GM18907 (cell line): ENCODE measurements at regions not wholly inside any gene's neighbourhood (a gene's known extent, or its start where the extent isn't known, plus 50 kb on each side); places are given as distances from the start of the nearest gene placed in this dataset.
A peak's percentile ranks its signal among the peaks of the same experiment; 100 is the strongest.
"Not testable (repeated sequence)": the region's sequence is repeated elsewhere in the genome, so short reads cannot be mapped to it uniquely, and the experiment has no call there.

ENCODE experiments used
- ATAC-seq: cut with Tn5 transposase; IDR thresholded peaks from one replicate; pipeline ENCODE4 v1.9.1; 2021; ENCODE audit warnings: mild to moderate bottlenecking, moderate library complexity; ENCODE audit not compliant: unreplicated experiment

GRCh38 chr7:35968140-35968940 is 167.5 kb downstream of the SEPTIN7 start:
- no peak for ATAC-seq

GRCh38 chr7:35969066-35969465 is 168.2 kb downstream of the SEPTIN7 start:
- ATAC-seq, result no peak

- no peak for ATAC-seq
Observed at GRCh38 chr7:35970458-35970857, 169.6 kb downstream of the SEPTIN7 start.

DNA sequence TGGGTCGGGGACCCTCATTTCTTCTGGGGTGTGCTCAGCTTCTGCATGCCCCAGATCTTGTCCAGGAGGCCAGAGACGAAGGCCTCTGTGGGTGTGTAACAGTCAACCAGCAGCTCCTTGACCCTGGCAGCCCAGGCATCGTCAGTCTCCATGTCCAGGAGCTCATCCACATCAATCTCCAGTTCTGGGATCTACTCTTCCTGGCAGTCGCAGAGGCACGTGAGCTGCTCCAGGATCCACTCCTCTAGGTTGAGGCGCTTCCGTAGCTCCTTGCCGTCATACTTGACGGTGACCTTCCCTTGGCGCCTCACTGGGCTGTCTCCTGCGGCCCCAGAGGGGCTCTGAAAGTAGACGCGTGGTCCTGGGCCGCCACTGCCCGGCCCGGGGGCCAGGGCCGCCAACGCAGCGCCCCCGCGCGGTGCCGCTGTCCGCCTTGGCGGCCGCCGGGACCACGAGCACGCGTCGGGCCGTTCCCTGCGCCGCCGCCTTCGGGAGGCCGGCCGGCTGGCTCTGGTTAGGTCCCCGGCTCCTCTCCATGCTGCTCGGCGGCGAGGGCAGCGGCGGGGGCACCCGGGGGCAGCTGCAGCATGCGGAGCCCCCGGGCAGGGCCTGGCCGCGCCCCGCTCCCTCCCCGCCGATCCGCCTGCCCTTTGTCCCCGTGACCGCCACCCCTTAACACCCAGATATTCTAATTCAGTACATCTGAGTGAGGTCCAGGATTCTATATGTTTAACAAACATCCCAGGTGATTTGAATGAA is 170.5 kb downstream of the SEPTIN7 start:
- ATAC-seq, result no peak

GRCh38 chr7:35975851-35976454 is 175.1 kb downstream of the SEPTIN7 start:
- peak; percentile 77 for ATAC-seq

DNA sequence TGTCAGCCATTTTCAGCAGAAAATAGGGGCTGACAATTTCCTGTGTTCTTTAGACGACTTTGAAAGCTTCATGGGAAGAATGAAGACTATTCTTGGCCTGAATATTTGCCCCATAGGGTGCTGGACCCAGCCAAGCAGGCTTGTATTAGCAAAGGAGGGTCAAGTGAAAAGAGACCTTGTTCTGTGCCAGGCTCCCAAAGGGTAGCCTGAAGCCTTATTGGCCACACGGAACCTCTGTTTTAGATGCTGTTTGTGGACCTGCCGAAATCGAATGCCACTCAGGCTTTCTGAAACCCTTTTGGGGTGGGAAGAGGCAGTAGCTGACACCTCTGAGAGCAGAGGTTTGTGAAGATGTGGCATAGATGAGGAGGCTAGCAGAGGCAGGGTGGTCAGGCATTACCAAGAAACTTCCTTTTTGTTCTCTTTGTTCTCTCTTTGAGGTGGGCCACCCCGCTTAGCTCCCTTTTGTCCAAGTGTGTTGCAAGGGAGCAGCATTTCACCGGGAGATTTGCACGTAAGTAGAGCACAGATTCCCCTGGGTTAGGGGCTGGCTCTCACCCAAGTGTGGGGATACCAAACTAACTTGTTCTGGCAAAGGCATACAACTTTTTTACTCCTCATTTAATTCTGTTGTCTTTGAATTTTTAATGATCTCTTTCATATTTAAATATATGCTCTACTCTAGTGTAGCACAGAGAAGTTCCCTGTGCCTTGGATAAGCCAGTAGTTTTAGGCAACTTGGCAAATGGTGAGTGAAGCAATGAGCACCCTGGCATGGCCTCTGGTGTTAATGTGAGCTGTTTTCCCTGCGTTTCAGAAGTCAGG is 174.0 kb upstream of the EEPD1 start:
- not testable (repeated sequence) for ATAC-seq

DNA sequence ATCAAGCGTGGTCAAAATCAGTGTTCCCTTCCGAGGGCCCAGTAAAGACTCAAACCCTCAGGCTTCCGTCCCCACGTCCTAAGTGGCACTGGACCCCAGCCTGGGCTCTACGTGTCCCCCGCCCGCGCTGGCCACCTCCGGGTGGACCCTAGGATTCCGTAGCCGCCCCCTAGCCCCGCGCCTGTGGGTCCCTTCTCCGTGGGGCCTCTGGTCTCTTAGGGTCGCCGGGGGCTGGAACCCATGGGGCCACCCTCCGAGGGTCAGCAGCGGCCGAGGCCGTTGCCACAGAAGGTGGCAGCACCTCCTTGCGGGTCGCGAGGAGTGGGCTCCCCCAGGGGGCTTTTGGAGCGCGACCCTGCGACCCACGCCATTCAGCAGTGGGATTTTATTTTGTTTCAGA is 170.5 kb upstream of the EEPD1 start:
- ATAC-seq, result no peak

- ATAC-seq, result no peak
Observed at GRCh38 chr7:35983626-35984025, 169.4 kb upstream of the EEPD1 start.

GRCh38 chr7:35985126-35985754 is 167.8 kb upstream of the EEPD1 start:
- ATAC-seq, result peak; percentile 88

DNA sequence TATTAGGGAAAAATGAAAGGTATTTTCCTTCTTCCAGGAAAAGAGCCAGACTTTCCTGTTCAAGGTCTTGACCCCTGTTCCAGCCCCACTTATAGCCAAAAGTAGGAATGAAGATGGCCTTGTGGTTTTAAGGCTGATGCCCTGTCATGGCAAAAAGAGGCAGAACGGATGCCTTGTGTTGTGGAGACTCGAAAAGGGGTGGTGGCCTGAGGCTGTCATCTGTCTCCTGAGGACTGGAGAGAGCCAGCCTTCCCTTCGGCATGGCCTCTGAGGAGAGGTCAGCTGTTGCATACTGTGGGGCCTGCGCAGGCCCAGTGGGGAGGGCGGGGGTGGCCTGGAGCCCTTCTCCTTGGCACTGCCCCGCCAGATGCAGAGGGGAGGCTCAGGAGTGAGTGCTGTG is 166.0 kb upstream of the EEPD1 start:
- ATAC-seq, result no peak

DNA sequence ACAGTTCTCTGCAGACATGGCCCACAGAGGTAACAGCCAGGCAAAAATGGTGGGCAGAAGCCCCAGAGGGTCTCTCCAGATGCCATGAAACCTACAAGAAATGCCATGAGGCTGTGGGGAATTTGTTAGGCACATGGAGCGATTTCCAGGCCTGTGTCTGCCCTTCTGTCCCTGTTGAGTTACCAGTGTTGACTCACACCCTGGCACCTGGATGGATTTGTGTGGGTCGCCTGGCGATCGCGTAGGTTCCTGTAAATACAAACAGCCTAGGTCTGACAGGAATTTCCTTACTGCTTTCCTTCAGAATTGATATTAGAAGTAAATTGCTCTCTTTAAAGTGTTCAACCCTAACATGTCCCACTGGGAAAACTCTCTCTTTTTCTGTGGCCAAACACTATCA is 164.9 kb upstream of the EEPD1 start:
- no peak for ATAC-seq

DNA sequence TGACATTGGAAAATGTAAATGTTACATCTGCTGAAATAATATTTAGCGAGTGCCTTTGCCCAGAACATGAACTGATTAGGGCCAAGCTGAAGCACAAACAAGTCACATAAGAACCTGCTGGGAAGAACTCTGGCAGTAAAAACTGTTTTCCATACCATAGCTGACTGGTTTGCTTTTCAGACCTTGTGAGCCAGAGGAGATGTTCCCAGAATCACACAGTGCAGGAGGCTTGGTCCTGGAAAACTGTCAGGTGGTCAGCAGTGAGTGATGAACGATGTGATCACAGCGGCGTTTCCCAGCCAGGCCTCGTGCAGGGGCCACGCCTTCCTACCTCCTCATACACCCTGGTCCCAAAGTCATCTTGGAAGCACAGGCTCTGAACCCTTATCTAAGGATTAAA is 164.2 kb upstream of the EEPD1 start:
- no peak for ATAC-seq

DNA sequence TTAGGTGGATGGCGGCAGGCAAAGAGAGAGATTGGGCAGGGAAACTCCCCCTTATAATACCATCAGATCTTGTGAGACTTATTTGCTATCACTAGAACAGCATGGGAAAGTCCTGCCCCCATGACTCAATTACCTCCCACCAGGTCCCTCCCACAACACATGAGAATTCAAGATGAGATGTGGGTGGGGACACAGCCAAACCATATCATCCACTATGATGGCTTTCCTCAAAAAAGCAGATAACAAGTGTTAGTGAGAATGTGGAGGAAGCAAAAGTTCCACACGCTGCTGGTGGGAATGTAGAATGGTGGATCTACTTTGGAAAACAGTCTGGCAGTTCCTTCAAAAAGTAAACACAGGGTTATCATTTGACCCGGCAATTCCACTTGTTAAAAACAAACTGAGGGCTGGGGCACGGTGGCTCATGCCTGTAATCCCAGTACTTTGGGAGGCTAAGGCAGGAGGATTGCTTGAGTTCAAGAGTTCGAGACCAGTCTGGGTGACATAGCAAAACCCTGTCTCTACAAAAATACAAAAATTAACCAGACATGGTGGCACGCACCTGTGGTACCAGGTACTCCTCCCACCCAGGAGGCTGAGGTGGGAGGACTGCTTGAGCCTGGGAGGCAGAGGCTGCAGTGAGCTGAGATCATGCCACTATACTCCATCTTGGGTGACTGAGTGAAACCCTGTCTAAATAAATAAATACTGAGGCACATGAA is 161.4 kb upstream of the EEPD1 start:
- no peak for ATAC-seq

DNA sequence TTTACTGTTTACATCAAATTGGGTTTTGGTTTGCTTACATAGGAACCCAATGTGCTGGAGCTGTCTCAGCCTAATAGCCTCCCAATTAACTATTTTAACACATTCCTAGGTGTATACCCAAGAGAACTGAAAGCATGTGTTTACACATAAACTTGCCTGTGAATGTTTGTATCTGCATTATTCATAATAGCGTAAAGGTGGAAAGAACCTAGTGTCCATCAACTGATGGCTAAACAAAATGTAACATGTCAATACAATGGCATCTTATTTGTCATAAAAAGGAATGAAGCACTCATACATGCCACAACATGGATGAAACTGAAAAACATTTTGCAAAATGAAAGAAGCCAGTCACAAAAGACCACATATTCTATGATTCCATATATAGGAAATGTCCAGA is 160.6 kb upstream of the EEPD1 start:
- ATAC-seq, result no peak

GRCh38 chr7:35993113-35993512 is 159.9 kb upstream of the EEPD1 start:
- no peak for ATAC-seq

DNA sequence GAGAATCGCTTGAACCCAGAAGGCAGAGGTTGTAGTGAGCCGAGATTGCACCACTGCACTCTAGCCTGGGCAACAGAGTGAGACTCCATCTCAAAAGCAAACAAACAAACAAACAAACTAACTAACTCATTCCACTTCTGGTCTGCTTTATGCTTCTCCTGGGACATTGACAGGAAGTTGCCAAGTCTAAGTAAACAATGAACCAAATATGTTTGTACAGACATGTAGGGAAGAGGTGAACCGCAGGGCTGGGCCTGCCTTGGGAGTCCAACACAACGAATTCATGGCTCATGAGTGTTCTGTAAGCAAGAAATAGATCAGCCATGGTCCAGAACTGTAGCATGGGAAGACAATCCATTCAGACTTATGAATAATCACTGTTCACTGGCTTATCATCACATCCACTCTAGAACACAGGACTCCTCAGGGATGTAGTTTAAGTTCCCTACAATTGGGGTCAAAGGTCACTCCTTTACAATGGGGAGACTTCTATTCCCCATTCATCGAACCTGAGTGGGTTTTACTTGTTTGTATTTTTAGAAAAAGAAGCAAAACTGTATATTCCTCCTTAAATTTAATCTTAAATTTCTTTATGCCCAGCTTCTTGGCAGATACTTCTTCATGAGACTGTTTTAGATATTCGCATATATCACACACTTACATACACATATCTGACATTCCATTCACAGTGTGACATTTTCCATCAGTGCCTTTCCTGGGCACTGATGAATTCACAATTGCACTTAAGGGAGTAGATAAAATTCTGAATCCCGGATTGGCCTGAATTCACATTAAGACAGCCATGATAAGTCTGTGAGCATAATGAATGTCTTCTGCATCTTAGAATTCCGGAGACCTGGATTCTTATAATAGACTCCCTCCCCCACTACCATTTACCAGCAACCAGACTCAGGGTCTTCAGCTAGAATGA is 159.1 kb upstream of the EEPD1 start:
- ATAC-seq, result no peak

DNA sequence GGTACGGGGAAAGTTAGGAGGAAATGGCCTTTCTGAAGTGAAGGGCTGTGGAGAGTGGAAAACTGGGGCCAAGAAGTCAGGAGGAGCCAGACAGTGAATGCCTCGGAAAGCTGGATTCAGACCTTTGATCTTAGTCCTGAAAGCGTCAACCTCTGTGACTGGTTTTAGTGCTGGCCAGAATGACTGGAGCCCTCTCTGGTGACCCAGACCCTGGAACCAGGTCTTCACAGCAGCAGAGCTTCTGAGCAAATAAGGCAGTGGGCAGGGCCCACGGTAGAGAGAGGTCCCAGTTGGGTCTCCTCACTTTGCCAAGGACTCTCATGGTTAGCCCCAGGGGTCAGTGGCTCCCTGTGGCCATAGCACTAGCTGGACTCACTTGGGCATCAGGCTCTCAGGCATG is 157.7 kb upstream of the EEPD1 start:
- no peak for ATAC-seq

GRCh38 chr7:35998481-35998880 is 154.6 kb upstream of the EEPD1 start:
- no peak for ATAC-seq

DNA sequence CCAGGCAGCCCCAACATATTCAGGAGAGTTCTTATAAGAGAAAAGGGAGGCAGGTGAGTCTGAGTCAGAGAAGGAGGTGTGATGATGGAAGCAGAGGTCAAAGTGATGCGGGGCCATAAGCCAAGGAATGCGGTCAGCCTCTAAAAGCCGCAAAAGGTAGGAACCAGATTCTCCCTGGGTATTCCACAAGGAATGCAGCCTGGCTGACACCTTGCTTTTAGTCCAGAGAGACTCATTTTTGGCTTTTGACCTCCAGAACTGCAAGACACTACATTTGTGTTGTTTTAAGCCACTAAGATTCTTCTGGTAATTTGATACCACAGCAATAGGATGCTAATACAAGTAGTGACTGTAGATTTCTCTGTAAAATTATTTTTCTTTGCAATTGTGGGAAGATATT is 151.5 kb upstream of the EEPD1 start:
- no peak for ATAC-seq
